DOHH2 (cell line): ENCODE measurements at regions not wholly inside any gene's neighbourhood (a gene's known extent, or its start where the extent isn't known, plus 50 kb on each side); places are given as distances from the start of the nearest gene placed in this dataset.

Source experiments
- H3F3A ChIP-seq: fragments of 200-600 bp; sonication (generic), shearing (Covaris generic); 2 replicates; pipeline ENCODE4 v1.6.0; 2016; ENCODE audit warnings: antibody characterized with exemption, mild to moderate bottlenecking; ENCODE audit not compliant: control insufficient read depth, insufficient read depth
- H3K27ac ChIP-seq: fragments of 200-600 bp; sonication (generic); 2 replicates; pipeline ENCODE4 v1.5.1; 2014; ENCODE audit warnings: low read depth, mild to moderate bottlenecking, low read length, moderate library complexity
- H3K27me3 ChIP-seq: fragments of 200-600 bp; sonication (generic); 2 replicates; pipeline ENCODE4 v1.6.1; 2014; ENCODE audit warnings: mild to moderate bottlenecking, low read length, mixed read lengths; ENCODE audit not compliant: control insufficient read depth
- H3K36me3 ChIP-seq: fragments of 200-600 bp; sonication (generic); 2 replicates; pipeline ENCODE4 v1.6.1; 2014; ENCODE audit warnings: mild to moderate bottlenecking, low read length, moderate library complexity, mixed read lengths; ENCODE audit not compliant: control insufficient read depth
- H3K4me1 ChIP-seq: fragments of 200-600 bp; sonication (generic); 2 replicates; pipeline ENCODE4 v1.6.1; 2014; ENCODE audit warnings: mild to moderate bottlenecking, low read length, mixed read lengths; ENCODE audit not compliant: control insufficient read depth
- H3K4me2 ChIP-seq: fragments of 200-600 bp; sonication (generic); 2 replicates; pipeline ENCODE4 v1.6.0; 2014; ENCODE audit warnings: mild to moderate bottlenecking, low read length, moderate library complexity
- H3K4me3 ChIP-seq: fragments of 200-600 bp; sonication (generic); 2 replicates; pipeline ENCODE4 v1.5.1; 2014; ENCODE audit warnings: mild to moderate bottlenecking, low read length, mixed read lengths
- H3K79me2 ChIP-seq: fragments of 200-600 bp; sonication (generic); 2 replicates; pipeline ENCODE4 v1.6.1; 2014; ENCODE audit warnings: mild to moderate bottlenecking, low read length, mixed read lengths; ENCODE audit not compliant: control insufficient read depth
- H3K9me2 ChIP-seq: fragments of 200-600 bp; sonication (generic); replicated peaks from 2 replicates; pipeline ENCODE4 v1.6.1; 2014; ENCODE audit warnings: mild to moderate bottlenecking, low read length, mixed read lengths; ENCODE audit not compliant: control insufficient read depth
- H3K9me3 ChIP-seq: fragments of 200-600 bp; sonication (generic); 2 replicates; pipeline ENCODE4 v1.6.1; 2014; ENCODE audit warnings: antibody characterized with exemption, low read length, mixed read lengths; ENCODE audit not compliant: control insufficient read depth, insufficient read depth
- H4K20me1 ChIP-seq: fragments of 200-600 bp; sonication (generic); 2 replicates; pipeline ENCODE4 v1.6.0; 2014; ENCODE audit warnings: low read depth, mild to moderate bottlenecking, antibody characterized with exemption, low read length, moderate library complexity; ENCODE audit not compliant: control insufficient read depth, insufficient read depth
- EZH2phosphoT487 ChIP-seq: fragments of 200-600 bp; sonication (generic); IDR thresholded peaks from 2 replicates; pipeline ENCODE4 v1.6.1; 2017; ENCODE audit warnings: borderline replicate concordance, mild to moderate bottlenecking, antibody characterized with exemption, low read length, moderate library complexity, mixed read lengths
- TF ChIP-seq, protein P1 (sequence below): fragments of 200-600 bp; sonication (generic); IDR thresholded peaks from one replicate; pipeline ENCODE4 v1.5.1; 2014; ENCODE audit warnings: antibody characterized with exemption, mild to moderate bottlenecking, low read depth, low read length; ENCODE audit not compliant: poor library complexity, severe bottlenecking

DNA sequence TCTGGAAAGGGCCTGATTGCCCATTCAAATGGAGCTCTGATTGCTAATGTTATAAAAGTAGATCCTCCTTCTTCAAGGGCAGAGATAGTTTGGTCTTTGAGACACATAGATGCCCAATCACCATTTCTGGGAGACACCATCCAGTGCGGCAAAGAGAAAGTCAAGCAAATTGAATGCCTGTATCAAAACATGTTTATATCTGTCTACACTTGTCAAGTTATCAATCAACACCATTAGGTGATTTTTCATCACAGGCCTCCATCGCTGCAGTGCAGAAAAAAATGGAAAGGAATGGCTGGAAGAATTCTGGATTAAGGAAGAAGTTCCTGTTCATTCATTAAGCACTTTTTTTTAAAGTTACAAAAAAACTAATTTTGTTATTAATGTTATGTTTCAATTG lies 54.8 kb upstream of the ZFP64 start:
- 0 out of 2 replicates have a peak, but pooled peaks cover 2% of the 10 kb centered on the region for H3K27me3 ChIP-seq
- H3K4me2 ChIP-seq = no peak overlapping the region
- no peaks in the 10 kb centered on the region for H3K9me3 ChIP-seq
- H3F3A ChIP-seq = no peaks in the 10 kb centered on the region
- TF ChIP-seq EZH2phosphoT487 = no peak
- TF ChIP-seq, protein P1, sequence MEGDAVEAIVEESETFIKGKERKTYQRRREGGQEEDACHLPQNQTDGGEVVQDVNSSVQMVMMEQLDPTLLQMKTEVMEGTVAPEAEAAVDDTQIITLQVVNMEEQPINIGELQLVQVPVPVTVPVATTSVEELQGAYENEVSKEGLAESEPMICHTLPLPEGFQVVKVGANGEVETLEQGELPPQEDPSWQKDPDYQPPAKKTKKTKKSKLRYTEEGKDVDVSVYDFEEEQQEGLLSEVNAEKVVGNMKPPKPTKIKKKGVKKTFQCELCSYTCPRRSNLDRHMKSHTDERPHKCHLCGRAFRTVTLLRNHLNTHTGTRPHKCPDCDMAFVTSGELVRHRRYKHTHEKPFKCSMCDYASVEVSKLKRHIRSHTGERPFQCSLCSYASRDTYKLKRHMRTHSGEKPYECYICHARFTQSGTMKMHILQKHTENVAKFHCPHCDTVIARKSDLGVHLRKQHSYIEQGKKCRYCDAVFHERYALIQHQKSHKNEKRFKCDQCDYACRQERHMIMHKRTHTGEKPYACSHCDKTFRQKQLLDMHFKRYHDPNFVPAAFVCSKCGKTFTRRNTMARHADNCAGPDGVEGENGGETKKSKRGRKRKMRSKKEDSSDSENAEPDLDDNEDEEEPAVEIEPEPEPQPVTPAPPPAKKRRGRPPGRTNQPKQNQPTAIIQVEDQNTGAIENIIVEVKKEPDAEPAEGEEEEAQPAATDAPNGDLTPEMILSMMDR = no peak
- H3K4me3 ChIP-seq = no peak overlapping the region
- H4K20me1 ChIP-seq = no peaks in the 10 kb centered on the region
- no peaks in the 10 kb centered on the region for H3K36me3 ChIP-seq
- no peaks in the 10 kb centered on the region for H3K79me2 ChIP-seq
- no peak overlapping the region for H3K27ac ChIP-seq
- no peaks in the 10 kb centered on the region for H3K9me2 ChIP-seq
- H3K4me1 ChIP-seq = no peaks in the 10 kb centered on the region

DNA sequence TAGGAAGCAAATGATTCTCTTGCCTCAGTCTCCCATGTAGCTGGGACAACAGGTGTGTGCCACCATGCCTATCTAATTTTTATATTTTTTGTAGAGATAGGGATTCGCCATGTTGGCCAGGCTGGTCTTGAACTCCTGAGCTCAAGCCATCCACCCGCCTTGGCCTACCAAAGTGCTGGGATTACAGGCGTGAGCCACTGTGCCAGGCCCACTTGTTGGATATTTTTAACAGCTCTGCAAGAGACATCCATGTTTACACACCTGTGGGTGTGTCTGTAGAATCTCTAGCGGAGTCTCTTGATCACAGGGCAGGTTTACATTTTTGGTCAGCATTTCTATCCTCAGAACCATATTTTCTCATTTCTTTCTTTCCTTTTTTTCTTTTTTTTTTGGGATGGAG lies 53.1 kb upstream of the ZFP64 start:
- H3K4me2 ChIP-seq = no peak overlapping the region
- TF ChIP-seq, protein P1 = no peak
- no peak for TF ChIP-seq EZH2phosphoT487
- no peaks in the 10 kb centered on the region for H3K4me1 ChIP-seq
- H3K9me2 ChIP-seq = no peaks in the 10 kb centered on the region
- H4K20me1 ChIP-seq = no peaks in the 10 kb centered on the region
- H3K36me3 ChIP-seq = no peaks in the 10 kb centered on the region
- no peak overlapping the region for H3K27ac ChIP-seq
- H3K27me3 ChIP-seq = 0 out of 2 replicates have a peak, but pooled peaks cover 2% of the 10 kb centered on the region
- no peaks in the 10 kb centered on the region for H3K9me3 ChIP-seq
- no peaks in the 10 kb centered on the region for H3F3A ChIP-seq
- H3K4me3 ChIP-seq = no peak overlapping the region
- no peaks in the 10 kb centered on the region for H3K79me2 ChIP-seq

DNA sequence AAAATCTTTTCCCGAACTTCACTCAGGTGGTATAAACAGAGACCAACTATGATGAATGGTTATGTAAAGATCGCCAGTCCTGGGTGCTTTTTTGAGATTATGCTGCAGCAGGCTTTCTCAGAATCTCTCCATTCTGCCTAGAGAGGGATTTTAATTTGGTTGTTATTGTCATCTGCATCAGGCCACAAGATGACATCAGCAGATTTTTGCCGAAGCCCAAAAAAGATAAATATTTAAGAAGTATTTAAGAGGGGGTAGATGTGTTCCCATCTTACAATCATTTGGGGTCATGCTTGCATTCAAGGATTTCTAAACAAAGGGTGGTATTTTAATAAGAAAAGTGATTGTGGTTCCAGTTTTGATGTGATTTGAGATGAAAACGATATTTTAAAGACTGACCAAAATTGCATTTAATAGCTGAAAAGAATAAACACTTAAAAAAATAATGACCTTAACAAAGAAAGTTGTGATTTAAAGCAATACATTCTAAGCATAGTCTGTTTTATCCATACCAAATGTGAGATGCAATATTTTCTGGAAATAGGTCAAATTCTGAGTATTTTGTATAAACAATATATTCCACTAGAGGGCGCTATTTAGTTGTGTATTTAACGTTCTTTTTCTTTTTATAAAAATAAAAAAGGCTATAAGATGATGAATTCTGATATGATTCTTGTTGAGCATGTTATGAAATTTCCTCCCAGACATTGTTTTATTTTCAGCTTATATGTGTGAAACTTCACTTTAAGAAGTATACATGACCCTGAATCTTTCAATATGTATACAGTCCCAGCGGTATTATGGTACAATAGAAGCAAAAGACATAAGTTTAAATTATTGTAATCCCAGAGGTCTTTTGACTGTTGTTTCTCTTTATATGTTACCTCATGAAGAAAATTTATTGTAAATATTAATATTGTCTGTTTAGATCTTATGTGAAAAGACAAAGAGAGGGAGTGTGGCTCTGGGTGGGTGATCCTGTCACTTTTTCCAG lies 51.0 kb upstream of the ZFP64 start:
- Histone ChIP-seq H3K4me1 (no peaks in the 10 kb centered on the region), H3K4me3 (no peak overlapping the region), H3K9me2 (no peaks in the 10 kb centered on the region), H3F3A (no peaks in the 10 kb centered on the region), H3K9me3 (no peaks in the 10 kb centered on the region), H4K20me1 (no peaks in the 10 kb centered on the region), H3K27ac (no peak overlapping the region), H3K4me2 (no peak overlapping the region), H3K79me2 (no peaks in the 10 kb centered on the region), H3K27me3 (0 out of 2 replicates have a peak, but pooled peaks cover 2% of the 10 kb centered on the region), H3K36me3 (no peaks in the 10 kb centered on the region)
- TF ChIP-seq EZH2phosphoT487 = no peak
- TF ChIP-seq, protein P1 = peak; percentile 59
